WTC11 (cell line): ENCODE measurements at regions not wholly inside any gene's neighbourhood (a gene's known extent, or its start where the extent isn't known, plus 50 kb on each side); places are given as distances from the start of the nearest gene placed in this dataset.

Source experiments
- ATAC-seq: fragments of 200-7000 bp; cut with Tn5 transposase; 2 replicates; pipeline ENCODE4 v1.10.0; 2021; ENCODE audit warnings: mild to moderate bottlenecking, moderate library complexity
- CTCF ChIA-PET: fragments of 300-600 bp; sonication (Branson Sonifier 250); formaldehyde crosslinking; loops from one replicate; lab custom pipeline; 2021; ENCODE audit warnings: antibody characterized with exemption; lab: Charles Lee
- POLR2A ChIA-PET: fragments of 350-600 bp; sonication (Branson Sonifier 250); formaldehyde crosslinking; loops from one replicate; lab custom pipeline; 2021; ENCODE audit warnings: antibody characterized with exemption; lab: Charles Lee
- DNase-seq: peaks from one replicate; pipeline ENCODE4 v3.0.0; 2021; ENCODE audit warnings: low spot score
- H3K27ac Mint-ChIP-seq: 2 replicates; pipeline ENCODE4 v1.8.0; 2021; ENCODE audit warnings: mixed read lengths
- H3K27me3 Mint-ChIP-seq: 2 replicates; pipeline ENCODE4 v1.8.0; 2021; ENCODE audit warnings: low read depth, mild to moderate bottlenecking, moderate library complexity, mixed read lengths
- H3K36me3 Mint-ChIP-seq: 2 replicates; pipeline ENCODE4 v1.8.0; 2021; ENCODE audit warnings: mixed read lengths
- H3K4me1 Mint-ChIP-seq: 2 replicates; pipeline ENCODE4 v1.8.0; 2022; ENCODE audit warnings: mixed read lengths
- H3K4me3 Mint-ChIP-seq: 2 replicates; pipeline ENCODE4 v1.8.0; 2021; ENCODE audit warnings: mild to moderate bottlenecking, moderate library complexity, mixed read lengths
- H3K9me3 Mint-ChIP-seq: 2 replicates; pipeline ENCODE4 v1.8.0; 2021; ENCODE audit warnings: mixed read lengths
- AR ChIP-seq: fragments of 250-450 bp; sonication (Bioruptor Pico); IDR thresholded peaks from 2 replicates; pipeline ENCODE4 v1.9.0; 2021; ENCODE audit warnings: mild to moderate bottlenecking
- ARID4B ChIP-seq: sonication (generic); formaldehyde crosslinking; IDR thresholded peaks from 2 replicates; pipeline ENCODE4 v1.8.0; 2023; ENCODE audit warnings: missing genetic modification reagents, mild to moderate bottlenecking, borderline replicate concordance
- E2F1 ChIP-seq: sonication (generic); formaldehyde crosslinking; IDR thresholded peaks from 2 replicates; pipeline ENCODE4 v1.8.0; 2022; ENCODE audit warnings: mild to moderate bottlenecking, missing genetic modification reagents
- GRHL2 ChIP-seq: fragments of 250-450 bp; sonication (Bioruptor Pico); IDR thresholded peaks from 2 replicates; pipeline ENCODE4 v1.8.0; 2022; ENCODE audit warnings: mild to moderate bottlenecking, moderate library complexity; ENCODE audit not compliant: insufficient replicate concordance, severe bottlenecking
- GTF2I ChIP-seq: fragments of 250-450 bp; sonication (Bioruptor Pico); conservative IDR thresholded peaks from 2 replicates; pipeline ENCODE4 v1.4.0; 2021; ENCODE audit warnings: mild to moderate bottlenecking
- IRF1 ChIP-seq: sonication (generic); formaldehyde crosslinking; IDR thresholded peaks from 2 replicates; pipeline ENCODE4 v1.8.0; 2023; ENCODE audit warnings: missing genetic modification reagents
- MLX ChIP-seq: sonication (generic); formaldehyde crosslinking; IDR thresholded peaks from 2 replicates; pipeline ENCODE4 v1.8.1; 2023; ENCODE audit warnings: mild to moderate bottlenecking, missing genetic modification reagents, moderate library complexity
- MXD4 ChIP-seq: fragments of 250-450 bp; sonication (Bioruptor Pico); IDR thresholded peaks from 2 replicates; pipeline ENCODE4 v1.8.0; 2021; ENCODE audit warnings: mild to moderate bottlenecking, moderate library complexity, borderline replicate concordance
- NFE2L1 ChIP-seq: sonication (generic); formaldehyde crosslinking; IDR thresholded peaks from 2 replicates; pipeline ENCODE4 v1.8.1; 2023; ENCODE audit warnings: missing genetic modification reagents
- RELA ChIP-seq: sonication (generic); formaldehyde crosslinking; IDR thresholded peaks from 2 replicates; pipeline ENCODE4 v1.8.1; 2022; ENCODE audit warnings: missing genetic modification reagents, mild to moderate bottlenecking, borderline replicate concordance
- SMAD4 ChIP-seq: sonication (generic); formaldehyde crosslinking; IDR thresholded peaks from 2 replicates; pipeline ENCODE4 v1.8.0; 2022; ENCODE audit warnings: mild to moderate bottlenecking, missing genetic modification reagents
- SOX15 ChIP-seq: fragments of 250-450 bp; sonication (Bioruptor Pico); IDR thresholded peaks from 2 replicates; pipeline ENCODE4 v1.9.0; 2021; ENCODE audit warnings: mild to moderate bottlenecking
- ZMAT4 ChIP-seq: fragments of 250-450 bp; sonication (Bioruptor Pico); IDR thresholded peaks from 2 replicates; pipeline ENCODE4 v1.9.0; 2021; ENCODE audit warnings: mild to moderate bottlenecking
- ZNF219 ChIP-seq: sonication (generic); formaldehyde crosslinking; IDR thresholded peaks from 2 replicates; pipeline ENCODE4 v1.8.0; 2023; ENCODE audit warnings: missing genetic modification reagents, mild to moderate bottlenecking, borderline replicate concordance
- ZNF263 ChIP-seq: sonication (generic); formaldehyde crosslinking; IDR thresholded peaks from 2 replicates; pipeline ENCODE4 v1.8.1; 2022; ENCODE audit warnings: low read depth, mild to moderate bottlenecking, moderate library complexity, missing genetic modification reagents
- ZNF396 ChIP-seq: fragments of 250-450 bp; sonication (Bioruptor Pico); IDR thresholded peaks from 2 replicates; pipeline ENCODE4 v1.8.0; 2021; ENCODE audit warnings: mild to moderate bottlenecking, moderate library complexity, borderline replicate concordance
- ZNF425 ChIP-seq: fragments of 250-450 bp; sonication (Bioruptor Pico); conservative IDR thresholded peaks from 2 replicates; pipeline ENCODE4 v1.9.0; 2021; ENCODE audit warnings: mild to moderate bottlenecking
- ZNF512 ChIP-seq: sonication (generic); formaldehyde crosslinking; IDR thresholded peaks from 2 replicates; pipeline ENCODE4 v1.8.1; 2022; ENCODE audit warnings: missing genetic modification reagents, borderline replicate concordance
- ZNF671 ChIP-seq: fragments of 250-450 bp; sonication (Bioruptor Pico); IDR thresholded peaks from 2 replicates; pipeline ENCODE4 v1.8.0; 2021; ENCODE audit warnings: mild to moderate bottlenecking
- ZSCAN18 ChIP-seq: fragments of 250-450 bp; sonication (Bioruptor Pico); IDR thresholded peaks from 2 replicates; pipeline ENCODE4 v2.1.2; 2022; ENCODE audit warnings: mild to moderate bottlenecking, moderate library complexity

GRCh38 chr10:28958468-28958867 is 281.1 kb downstream of the BAMBI start:
- Mint-ChIP-seq H3K9me3 (peaks cover 26% of the 10 kb centered on the region), H3K27ac (no peak overlapping the region), H3K4me1 (no peaks in the 10 kb centered on the region), H3K36me3 (no peaks in the 10 kb centered on the region; the same call in 1 of the 2 replicates), H3K4me3 (no peak overlapping the region), H3K27me3 (no peaks in the 10 kb centered on the region)
- CTCF ChIA-PET = no interaction called here
- POLR2A ChIA-PET = no interaction called here
- DNase-seq (no peak), ATAC-seq (no peak)
- TF ChIP-seq E2F1 (CRISPR knock-in tag) (no peak), MXD4 (CRISPR knock-in tag) (no peak), ARID4B (CRISPR knock-in tag) (no peak), ZNF512 (CRISPR knock-in tag) (no peak), ZSCAN18 (CRISPR knock-in tag) (no peak), AR (CRISPR knock-in tag) (no peak), SOX15 (CRISPR knock-in tag) (no peak), ZNF263 (CRISPR knock-in tag) (no peak), ZNF396 (CRISPR knock-in tag) (no peak), IRF1 (CRISPR knock-in tag) (no peak), MLX (no peak), NFE2L1 (CRISPR knock-in tag) (no peak), GRHL2 (CRISPR knock-in tag) (no peak), SMAD4 (CRISPR knock-in tag) (no peak), ZNF425 (no peak), GTF2I (CRISPR knock-in tag) (no peak), ZMAT4 (CRISPR knock-in tag) (no peak), RELA (CRISPR knock-in tag) (no peak), ZNF671 (no peak), ZNF219 (CRISPR knock-in tag) (no peak)
